Ishikawa (cell line): ENCODE measurements at regions not wholly inside any gene's neighbourhood (a gene's known extent, or its start where the extent isn't known, plus 50 kb on each side); places are given as distances from the start of the nearest gene placed in this dataset.

Experiments
- CEBPB ChIP-seq: IDR thresholded peaks from 2 replicates; pipeline ENCODE4 v1.6.1; 2012
- CREB1 ChIP-seq: IDR thresholded peaks from 2 replicates; pipeline ENCODE4 v1.6.1; 2012; ENCODE audit warnings: low read depth
- EGR1 ChIP-seq: IDR thresholded peaks from 2 replicates; pipeline ENCODE4 v1.6.1; 2012
- EP300 ChIP-seq: IDR thresholded peaks from 2 replicates; pipeline ENCODE4 v1.6.1; 2012; ENCODE audit warnings: borderline replicate concordance
- FOXM1 ChIP-seq: IDR thresholded peaks from 2 replicates; pipeline ENCODE4 v1.6.1; 2012; ENCODE audit warnings: low read depth, borderline replicate concordance
- MAX ChIP-seq: IDR thresholded peaks from 2 replicates; pipeline ENCODE4 v1.6.1; 2012
- NFIC ChIP-seq: IDR thresholded peaks from 2 replicates; pipeline ENCODE4 v1.6.1; 2012
- RAD21 ChIP-seq: IDR thresholded peaks from 2 replicates; pipeline ENCODE4 v1.6.1; 2012; ENCODE audit warnings: low read depth
- TAF1 ChIP-seq: IDR thresholded peaks from 2 replicates; pipeline ENCODE4 v1.6.1; 2012; ENCODE audit warnings: low read depth, mild to moderate bottlenecking
- TCF12 ChIP-seq: IDR thresholded peaks from 2 replicates; pipeline ENCODE4 v1.6.1; 2012; ENCODE audit warnings: low read depth
- TEAD4 ChIP-seq: IDR thresholded peaks from 2 replicates; pipeline ENCODE4 v1.6.1; 2012
- USF1 ChIP-seq: IDR thresholded peaks from 2 replicates; pipeline ENCODE4 v1.6.1; 2012
- YY1 ChIP-seq: IDR thresholded peaks from 2 replicates; pipeline ENCODE4 v1.6.1; 2012; ENCODE audit warnings: low read depth
- ZBTB7A ChIP-seq: IDR thresholded peaks from 2 replicates; pipeline ENCODE4 v1.6.1; 2012; ENCODE audit warnings: low read depth
- TF ChIP-seq, protein P1 (sequence below): IDR thresholded peaks from 2 replicates; pipeline ENCODE4 v1.6.1; 2012; ENCODE audit warnings: low read depth, mild to moderate bottlenecking

DNA sequence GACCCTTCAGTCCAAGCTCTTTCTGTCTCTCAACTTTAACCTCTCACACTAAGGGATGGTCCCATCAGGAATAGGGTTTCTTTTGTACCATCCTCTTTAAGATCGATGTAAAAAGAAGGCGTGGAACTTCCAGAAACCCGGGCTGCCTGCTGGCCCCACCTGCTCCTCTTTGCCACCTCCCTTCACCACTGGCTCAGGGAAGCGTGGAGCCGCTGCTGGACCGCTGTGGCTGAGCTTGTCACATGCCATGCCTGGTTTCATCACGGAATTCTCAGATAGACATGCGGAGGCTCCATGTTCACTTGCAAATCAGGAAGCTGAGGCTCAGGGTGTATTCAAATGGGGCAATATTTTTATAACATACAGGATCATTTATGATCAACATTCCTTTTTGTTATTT lies 399.7 kb downstream of the BRD1 start:
- TF ChIP-seq USF1 = no peak
- TF ChIP-seq, protein P1, sequence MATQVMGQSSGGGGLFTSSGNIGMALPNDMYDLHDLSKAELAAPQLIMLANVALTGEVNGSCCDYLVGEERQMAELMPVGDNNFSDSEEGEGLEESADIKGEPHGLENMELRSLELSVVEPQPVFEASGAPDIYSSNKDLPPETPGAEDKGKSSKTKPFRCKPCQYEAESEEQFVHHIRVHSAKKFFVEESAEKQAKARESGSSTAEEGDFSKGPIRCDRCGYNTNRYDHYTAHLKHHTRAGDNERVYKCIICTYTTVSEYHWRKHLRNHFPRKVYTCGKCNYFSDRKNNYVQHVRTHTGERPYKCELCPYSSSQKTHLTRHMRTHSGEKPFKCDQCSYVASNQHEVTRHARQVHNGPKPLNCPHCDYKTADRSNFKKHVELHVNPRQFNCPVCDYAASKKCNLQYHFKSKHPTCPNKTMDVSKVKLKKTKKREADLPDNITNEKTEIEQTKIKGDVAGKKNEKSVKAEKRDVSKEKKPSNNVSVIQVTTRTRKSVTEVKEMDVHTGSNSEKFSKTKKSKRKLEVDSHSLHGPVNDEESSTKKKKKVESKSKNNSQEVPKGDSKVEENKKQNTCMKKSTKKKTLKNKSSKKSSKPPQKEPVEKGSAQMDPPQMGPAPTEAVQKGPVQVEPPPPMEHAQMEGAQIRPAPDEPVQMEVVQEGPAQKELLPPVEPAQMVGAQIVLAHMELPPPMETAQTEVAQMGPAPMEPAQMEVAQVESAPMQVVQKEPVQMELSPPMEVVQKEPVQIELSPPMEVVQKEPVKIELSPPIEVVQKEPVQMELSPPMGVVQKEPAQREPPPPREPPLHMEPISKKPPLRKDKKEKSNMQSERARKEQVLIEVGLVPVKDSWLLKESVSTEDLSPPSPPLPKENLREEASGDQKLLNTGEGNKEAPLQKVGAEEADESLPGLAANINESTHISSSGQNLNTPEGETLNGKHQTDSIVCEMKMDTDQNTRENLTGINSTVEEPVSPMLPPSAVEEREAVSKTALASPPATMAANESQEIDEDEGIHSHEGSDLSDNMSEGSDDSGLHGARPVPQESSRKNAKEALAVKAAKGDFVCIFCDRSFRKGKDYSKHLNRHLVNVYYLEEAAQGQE = no peak
- no peak for TF ChIP-seq CREB1
- no peak for TF ChIP-seq EGR1
- no peak for TF ChIP-seq TCF12
- TF ChIP-seq ZBTB7A = no peak
- no peak for TF ChIP-seq TAF1
- no peak for TF ChIP-seq YY1
- TF ChIP-seq FOXM1 = no peak
- no peak for TF ChIP-seq MAX
- no peak for TF ChIP-seq CEBPB

GRCh38 chr22:49427341-49427740 lies 400.3 kb downstream of the BRD1 start:
- TF ChIP-seq CEBPB = no peak
- TF ChIP-seq USF1 = no peak
- TF ChIP-seq RAD21 = no peak
- no peak for TF ChIP-seq NFIC
- no peak for TF ChIP-seq MAX
- no peak for TF ChIP-seq TCF12
- TF ChIP-seq YY1 = no peak
- TF ChIP-seq, protein P1 = no peak
- no peak for TF ChIP-seq TEAD4
- no peak for TF ChIP-seq TAF1
- TF ChIP-seq FOXM1 = no peak
- TF ChIP-seq EP300 = no peak
- TF ChIP-seq ZBTB7A = no peak
- TF ChIP-seq EGR1 = no peak
- TF ChIP-seq CREB1 = no peak

DNA sequence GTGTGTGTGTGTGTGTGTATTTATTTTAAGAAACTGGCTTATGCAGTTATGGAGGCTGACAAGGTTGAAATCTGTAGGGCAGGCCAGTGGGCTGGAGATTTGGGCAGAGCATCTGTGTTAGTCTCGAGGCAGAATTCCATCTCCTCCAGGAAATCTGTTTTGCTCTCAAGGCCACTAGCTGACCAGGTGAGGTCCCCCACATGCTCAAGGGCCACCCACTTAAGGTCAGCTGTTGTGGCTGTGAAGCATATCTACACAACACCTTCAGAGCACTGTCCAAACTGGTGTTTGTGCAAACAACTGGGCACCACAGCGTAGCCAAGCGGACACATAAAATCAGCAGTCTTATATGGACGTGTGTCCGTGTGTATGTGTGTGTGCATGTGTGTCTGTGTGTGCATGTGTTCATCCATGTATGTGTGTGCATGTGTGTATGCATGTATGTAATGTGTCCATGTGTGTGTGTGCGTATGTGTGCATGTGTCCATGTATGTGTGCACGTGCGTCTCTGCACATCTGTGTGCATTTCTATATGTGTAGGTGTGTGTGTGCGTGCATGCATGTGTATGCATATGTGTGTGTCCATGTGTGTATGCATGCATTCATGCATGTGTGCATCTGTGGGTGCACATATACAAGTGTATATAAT lies 400.9 kb downstream of the BRD1 start:
- TF ChIP-seq YY1 (no peak), USF1 (no peak), TEAD4 (no peak), MAX (no peak), CREB1 (no peak), TAF1 (no peak), ZBTB7A (no peak), TCF12 (no peak), EGR1 (no peak), RAD21 (no peak), FOXM1 (no peak), CEBPB (no peak), EP300 (no peak), NFIC (no peak)
- TF ChIP-seq, protein P1 = no peak

GRCh38 chr22:49426098-49426497 lies 401.6 kb downstream of the BRD1 start:
- TF ChIP-seq NFIC (no peak), TCF12 (no peak), MAX (no peak), TEAD4 (no peak), ZBTB7A (no peak), CEBPB (no peak), EP300 (no peak)
- TF ChIP-seq, protein P1 = no peak
